ENCODE measurements at regions not wholly inside any gene's neighbourhood (a gene's known extent, or its start where the extent isn't known, plus 50 kb on each side); places are given as distances from the start of the nearest gene placed in this dataset.

- DNase-seq (ENCODE audit: low read depth in 2 of 2), result no peak
These were observed 58.5 kb upstream of the CLINT1 start for GRCh38 chr5:157917491-157917890.

GRCh38 chr5:157915638-157916037, 56.7 kb upstream of the CLINT1 start:
- no peak for DNase-seq (ENCODE audit: low read depth in 2 of 2)

- DNase-seq (ENCODE audit: low read depth in 2 of 2), result no peak
These were observed 55.3 kb upstream of the CLINT1 start for GRCh38 chr5:157914151-157914788.

- DNase-seq (ENCODE audit: low read depth in 2 of 2), result no peak
These were observed 54.6 kb upstream of the CLINT1 start for GRCh38 chr5:157913575-157913974.

- DNase-seq (ENCODE audit: low read depth in 2 of 2), result no peak
These were observed 53.8 kb upstream of the CLINT1 start for GRCh38 chr5:157912621-157913325.

GRCh38 chr5:157911568-157911967, 52.6 kb upstream of the CLINT1 start:
- no peak for DNase-seq (ENCODE audit: low read depth in 2 of 2)
